ENCODE measurements at regions not wholly inside any gene's neighbourhood (a gene's known extent, or its start where the extent isn't known, plus 50 kb on each side); places are given as distances from the start of the nearest gene placed in this dataset.

- H3K79me2 ChIP-seq, result no peaks in the 10 kb centered on the region
- 62% methylated on average over 2 of the region's 2 CpGs for WGBS (ENCODE audit: low lambda C conversion rate, missing lambda C conversion rate)
- peak overlapping the region; percentile 15 for H3K27ac ChIP-seq
- no peaks in the 10 kb centered on the region for H3K36me3 ChIP-seq (replicated peaks; ENCODE audit: insufficient read depth, low read depth)
- peaks cover 8% of the 10 kb centered on the region for H3K4me1 ChIP-seq (ENCODE audit: insufficient read depth)
- no peak overlapping the region for H2AFZ ChIP-seq
- no peak for DNase-seq (ENCODE audit: low spot score)
- no peaks in the 10 kb centered on the region for H3K9me2 ChIP-seq (replicated peaks; ENCODE audit: insufficient read depth)
- no peaks in the 10 kb centered on the region for H4K20me1 ChIP-seq (ENCODE audit: insufficient read depth, poor library complexity, severe bottlenecking)
- H3K4me2 ChIP-seq, result no peak overlapping the region
- no peak for TF ChIP-seq EZH2 (IDR thresholded peaks at IDR 0.05; ENCODE audit: borderline replicate concordance)
- TF ChIP-seq EZH2phosphoT487 (IDR thresholded peaks at IDR 0.05; ENCODE audit: low read depth, severe bottlenecking, unreplicated experiment), result no peak
- no peaks in the 10 kb centered on the region for H3K27me3 ChIP-seq
- H3K9me3 ChIP-seq (ENCODE audit: low read depth), result no peaks in the 10 kb centered on the region
- H3K4me3 ChIP-seq, result no peak overlapping the region
These were observed 293.0 kb upstream of the CDH2 start for GRCh38 chr18:28469946-28470345.

GRCh38 chr18:28468901-28469300 lies 292.0 kb upstream of the CDH2 start:
- Histone ChIP-seq H3K27ac (peak overlapping the region; percentile 15), H3K4me2 (no peak overlapping the region), H3K27me3 (no peaks in the 10 kb centered on the region), H4K20me1 (ENCODE audit: insufficient read depth, poor library complexity, severe bottlenecking) (no peaks in the 10 kb centered on the region), H2AFZ (no peak overlapping the region), H3K9me2 (replicated peaks; ENCODE audit: insufficient read depth) (no peaks in the 10 kb centered on the region), H3K79me2 (no peaks in the 10 kb centered on the region), H3K4me1 (ENCODE audit: insufficient read depth) (peaks cover 8% of the 10 kb centered on the region), H3K9me3 (ENCODE audit: low read depth) (no peaks in the 10 kb centered on the region), H3K36me3 (replicated peaks; ENCODE audit: insufficient read depth, low read depth) (no peaks in the 10 kb centered on the region), H3K4me3 (no peak overlapping the region)
- no peak for DNase-seq (ENCODE audit: low spot score)
- TF ChIP-seq CTCF (IDR thresholded peaks at IDR 0.05; ENCODE audit: poor library complexity) (no peak), EZH2phosphoT487 (IDR thresholded peaks at IDR 0.05; ENCODE audit: low read depth, severe bottlenecking, unreplicated experiment) (no peak)
- WGBS (ENCODE audit: low lambda C conversion rate, missing lambda C conversion rate), result 45% methylated on average over 1 of the region's 1 CpG

DNA sequence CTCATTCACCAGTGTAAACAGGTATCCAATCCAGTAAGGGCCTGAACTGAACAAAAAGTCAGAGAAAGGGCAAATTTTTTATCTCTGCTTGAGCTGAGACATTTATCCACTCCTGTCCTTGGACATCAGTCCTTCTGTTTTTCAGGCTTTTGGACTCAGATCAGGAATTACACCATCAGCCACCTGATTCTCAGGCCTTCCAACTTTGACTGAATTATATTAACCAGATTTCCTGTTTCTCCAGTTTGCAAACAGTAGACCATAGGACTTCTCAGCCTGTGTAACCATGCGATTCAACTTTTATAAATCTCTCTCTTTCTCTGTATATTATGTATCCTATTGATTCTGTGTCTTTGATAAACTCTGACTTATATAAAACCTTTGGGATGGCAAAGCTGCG lies 289.3 kb upstream of the CDH2 start:
- H4K20me1 ChIP-seq (ENCODE audit: insufficient read depth, poor library complexity, severe bottlenecking), result no peaks in the 10 kb centered on the region
- no peaks in the 10 kb centered on the region for H3K36me3 ChIP-seq (replicated peaks; ENCODE audit: insufficient read depth, low read depth)
- H3K9me2 ChIP-seq (replicated peaks; ENCODE audit: insufficient read depth), result no peaks in the 10 kb centered on the region
- H3K79me2 ChIP-seq, result no peaks in the 10 kb centered on the region
- peaks cover 8% of the 10 kb centered on the region for H3K4me1 ChIP-seq (ENCODE audit: insufficient read depth)
- DNase-seq (ENCODE audit: low spot score), result no peak
- no peak overlapping the region for H3K27ac ChIP-seq
- WGBS (ENCODE audit: low lambda C conversion rate, missing lambda C conversion rate), result 88% methylated on average over 2 of the region's 2 CpGs
- no peaks in the 10 kb centered on the region for H3K9me3 ChIP-seq (ENCODE audit: low read depth)
- no peaks in the 10 kb centered on the region for H3K27me3 ChIP-seq
- no peak overlapping the region for H2AFZ ChIP-seq
- no peak overlapping the region for H3K4me3 ChIP-seq
- no peak overlapping the region for H3K4me2 ChIP-seq
- no peak for TF ChIP-seq EZH2phosphoT487 (IDR thresholded peaks at IDR 0.05; ENCODE audit: low read depth, severe bottlenecking, unreplicated experiment)
- no peak for TF ChIP-seq CTCF (IDR thresholded peaks at IDR 0.05; ENCODE audit: poor library complexity)
- TF ChIP-seq EZH2 (IDR thresholded peaks at IDR 0.05; ENCODE audit: borderline replicate concordance), result no peak

DNA sequence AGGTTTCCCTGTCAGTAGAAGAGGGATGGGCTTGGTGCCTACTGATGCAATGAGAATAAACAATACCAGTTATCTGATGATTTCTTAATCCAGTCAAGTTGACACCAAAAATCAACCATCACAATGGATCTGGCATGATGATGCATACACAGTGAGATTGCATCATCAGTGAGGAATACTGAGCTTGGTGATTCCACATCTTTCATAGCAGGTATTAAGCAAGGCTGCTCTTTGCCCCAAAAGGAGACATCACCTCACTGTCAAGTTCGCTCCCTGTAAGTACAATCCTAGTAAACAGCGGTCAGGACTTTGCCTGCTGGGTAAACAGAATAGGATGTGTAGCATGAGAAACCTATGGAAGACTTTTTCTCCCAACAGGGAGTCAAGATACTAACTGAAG lies 282.7 kb upstream of the CDH2 start:
- Histone ChIP-seq H3K4me2 (no peak overlapping the region), H4K20me1 (ENCODE audit: insufficient read depth, poor library complexity, severe bottlenecking) (no peaks in the 10 kb centered on the region), H3K9me3 (ENCODE audit: low read depth) (no peaks in the 10 kb centered on the region), H3K27me3 (no peaks in the 10 kb centered on the region), H3K9me2 (replicated peaks; ENCODE audit: insufficient read depth) (no peaks in the 10 kb centered on the region), H3K79me2 (no peaks in the 10 kb centered on the region), H2AFZ (no peak overlapping the region), H3K4me3 (no peak overlapping the region), H3K27ac (peak overlapping the region; percentile 52), H3K36me3 (replicated peaks; ENCODE audit: insufficient read depth, low read depth) (no peaks in the 10 kb centered on the region), H3K4me1 (ENCODE audit: insufficient read depth) (no peaks in the 10 kb centered on the region)
- peak; percentile 59 for DNase-seq (ENCODE audit: low spot score)
- TF ChIP-seq CTCF (IDR thresholded peaks at IDR 0.05; ENCODE audit: poor library complexity) (no peak), EZH2 (IDR thresholded peaks at IDR 0.05; ENCODE audit: borderline replicate concordance) (no peak), EZH2phosphoT487 (IDR thresholded peaks at IDR 0.05; ENCODE audit: low read depth, severe bottlenecking, unreplicated experiment) (no peak)
- WGBS (ENCODE audit: low lambda C conversion rate, missing lambda C conversion rate), result 77% methylated on average over 2 of the region's 2 CpGs

Data from hepatocyte (in vitro differentiated cells).